GM12878 (cell line): ENCODE measurements at regions not wholly inside any gene's neighbourhood (a gene's known extent, or its start where the extent isn't known, plus 50 kb on each side); places are given as distances from the start of the nearest gene placed in this dataset.

Source experiments
- ATAC-seq: fragments of 200-7000 bp; cut with Tn5 transposase; 3 replicates; pipeline ENCODE4 v1.9.1; 2020; ENCODE audit warnings: mild to moderate bottlenecking, moderate library complexity
- BruUV-seq: library from RNA; stranded (reverse); fragments of 400-500 nt; replicated peaks from 2 replicates; lab custom pipeline; 2021; lab: Mats Ljungman, UMichigan
- CTCF ChIA-PET: fragments of 300-600 bp; sonication (Branson Sonifier 250); formaldehyde crosslinking; extraction: SDS; loops from one replicate; lab custom pipeline; 2021; ENCODE audit warnings: inconsistent platforms; lab: Yijun Ruan, JAX
- POLR2A ChIA-PET: fragments of 350-600 bp; formaldehyde crosslinking; extraction: SDS; loops from one replicate; lab custom pipeline; 2021; ENCODE audit warnings: inconsistent platforms; lab: Charles Lee
- RAD21 ChIA-PET: fragments of 300-600 bp; sonication (Branson Sonifier 250); formaldehyde crosslinking; loops from one replicate; lab custom pipeline; 2023; ENCODE audit warnings: antibody characterized with exemption; ENCODE audit not compliant: unreplicated experiment; lab: Charles Lee
- SMC1A ChIA-PET: fragments of 300-600 bp; sonication (Branson Sonifier 250); formaldehyde crosslinking; loops from one replicate; lab custom pipeline; 2023; ENCODE audit not compliant: unreplicated experiment, uncharacterized antibody; lab: Charles Lee
- DNase-seq: peaks from one replicate; pipeline ENCODE4 v3.0.0-alpha.2; 2011; ENCODE audit warnings: low read depth, low spot score
- FAIRE-seq: peaks from 3 replicates; lab custom pipeline; 2011; peaks lifted over from hg19 to GRCh38; lab: Jason Lieb, UNC
- H2AFZ ChIP-seq: 2 replicates; pipeline ENCODE4 v1.6.0; 2011; ENCODE audit warnings: low read depth, low read length, control low read depth; ENCODE audit not compliant: control insufficient read depth
- H3K27ac ChIP-seq: 2 replicates; pipeline ENCODE4 v1.5.1; 2011; ENCODE audit warnings: control low read depth; ENCODE audit not compliant: control insufficient read depth, insufficient read depth
- H3K27me3 ChIP-seq, 2 experiments: replicated peaks in 1 of 2; 2 replicates each; pipeline versions ENCODE4 v1.6.0 to v1.6.1; 2011; ENCODE audit warnings: low read length in 1 of 2; ENCODE audit not compliant: control insufficient read depth in 2 of 2, insufficient read depth in 2 of 2
- H3K36me3 ChIP-seq, 2 experiments: 2 replicates each; pipeline ENCODE4 v1.5.1; 2011; ENCODE audit warnings: low read length in 1 of 2; ENCODE audit not compliant: control insufficient read depth in 2 of 2, insufficient read depth in 2 of 2
- H3K4me1 ChIP-seq: 2 replicates; pipeline ENCODE4 v1.6.1; 2011; ENCODE audit warnings: mild to moderate bottlenecking, low read length, moderate library complexity, mixed read lengths; ENCODE audit not compliant: control insufficient read depth, insufficient read depth
- H3K4me2 ChIP-seq: 2 replicates; pipeline ENCODE4 v1.6.0; 2011; ENCODE audit warnings: control low read depth; ENCODE audit not compliant: control insufficient read depth, insufficient read depth
- H3K4me3 ChIP-seq: fragments of 200-600 bp; sonication (generic); 2 replicates; pipeline ENCODE4 v1.5.1; 2016
- H3K79me2 ChIP-seq: 2 replicates; pipeline ENCODE4 v1.6.0; 2011; ENCODE audit warnings: low read length; ENCODE audit not compliant: control insufficient read depth, insufficient read depth
- H3K9ac ChIP-seq: 2 replicates; pipeline ENCODE4 v1.8.0; 2011; ENCODE audit warnings: low read length, control low read depth, mixed read lengths; ENCODE audit not compliant: control insufficient read depth, insufficient read depth
- H3K9me3 ChIP-seq: replicated peaks from 3 replicates; pipeline ENCODE4 v1.5.1; 2011; ENCODE audit warnings: mild to moderate bottlenecking, low read length; ENCODE audit not compliant: control insufficient read depth, insufficient read depth
- H4K20me1 ChIP-seq: 2 replicates; pipeline ENCODE4 v1.6.0; 2011; ENCODE audit not compliant: control insufficient read depth, insufficient read depth
- KLF5 ChIP-seq: fragments of 450-650 bp; IDR thresholded peaks from 2 replicates; pipeline ENCODE4 v1.6.1; 2014; ENCODE audit warnings: mild to moderate bottlenecking; ENCODE audit not compliant: partially characterized antibody
- NFYA ChIP-seq: IDR thresholded peaks from 2 replicates; pipeline ENCODE4 v1.6.1; 2011; ENCODE audit warnings: low read depth, mild to moderate bottlenecking, low read length, improper control_type of control experiment, borderline replicate concordance
- POLR2AphosphoS2 ChIP-seq: IDR thresholded peaks from 2 replicates; pipeline ENCODE4 v1.6.1; 2011; ENCODE audit warnings: low read depth, mild to moderate bottlenecking, low read length, improper control_type of control experiment, moderate library complexity
- POU2F2 ChIP-seq: IDR thresholded peaks from 3 replicates; pipeline ENCODE4 v1.6.1; 2011; ENCODE audit warnings: low read depth, mild to moderate bottlenecking, low read length, borderline replicate concordance
- RAD51 ChIP-seq: fragments of 450-650 bp; IDR thresholded peaks from 2 replicates; pipeline ENCODE4 v1.6.1; 2016; ENCODE audit warnings: moderate library complexity, mild to moderate bottlenecking, inconsistent platforms
- SPI1 ChIP-seq: IDR thresholded peaks from 2 replicates; pipeline ENCODE4 v1.6.1; 2011; ENCODE audit warnings: low read depth, mild to moderate bottlenecking, low read length, moderate library complexity, borderline replicate concordance; ENCODE audit not compliant: insufficient read depth
- WGBS: methylation state at CpG from one replicate; pipeline ENCODE4 v1.1.6; 2016; ENCODE audit warnings: low lambda C conversion rate; ENCODE audit not compliant: insufficient replicate concordance, insufficient coverage; ENCODE audit errors: missing lambda C conversion rate; 5-methylcytosine and 5-hydroxymethylcytosine counted together
- in situ Hi-C: fragments of 300-500 bp; cut with MboI; formaldehyde crosslinking; loops from 9 replicates; pipeline ENCODE4 v1.14.3; 2018; ENCODE audit warnings: mixed read lengths
- intact Hi-C: fragments of 100-400 bp; cut with micrococcal nuclease; formaldehyde crosslinking; loops from one replicate; pipeline ENCODE4 v1.14.2; 2022; ENCODE audit not compliant: unreplicated experiment
- TF ChIP-seq, protein P1 (sequence below): fragments of 450-650 bp; IDR thresholded peaks from 2 replicates; pipeline ENCODE4 v1.6.1; 2017; ENCODE audit warnings: mild to moderate bottlenecking, moderate library complexity
- TF ChIP-seq, protein P2 (sequence below): fragments of 450-650 bp; conservative IDR thresholded peaks from 2 replicates; pipeline ENCODE4 v1.6.1; 2017; ENCODE audit warnings: mild to moderate bottlenecking, moderate library complexity
- TF ChIP-seq, protein P3 (sequence below): fragments of 450-650 bp; IDR thresholded peaks from 2 replicates; pipeline ENCODE4 v1.6.1; 2017; ENCODE audit warnings: antibody characterized with exemption, mild to moderate bottlenecking, moderate library complexity
- TF ChIP-seq, protein P4 (sequence below): IDR thresholded peaks from 2 replicates; pipeline ENCODE4 v1.6.1; 2011; ENCODE audit warnings: borderline replicate concordance, low read depth, mild to moderate bottlenecking, moderate library complexity, mixed read lengths, low read length; ENCODE audit not compliant: insufficient read depth; ENCODE audit errors: extremely low read length

DNA sequence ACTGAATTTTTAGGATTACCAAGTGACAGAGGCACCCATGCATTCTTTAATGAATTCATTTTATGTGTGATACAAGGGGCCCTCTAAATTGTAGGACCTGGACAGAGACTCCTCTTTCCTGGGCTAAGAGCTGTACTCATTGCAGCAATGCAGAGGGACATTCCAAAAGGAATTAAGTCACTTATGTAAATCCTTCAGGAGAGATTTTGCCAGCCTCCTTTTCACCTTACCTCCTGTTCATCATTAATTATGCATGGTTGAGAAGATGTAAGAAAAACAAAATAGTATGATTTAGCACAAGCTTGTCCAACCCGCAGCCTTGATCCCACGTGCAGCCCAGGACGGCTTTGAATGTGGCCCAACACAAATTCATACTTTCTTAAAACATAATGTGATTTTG, 84.5 kb upstream of the TANK start:
- DNase-seq: no peak
- peaks cover 20% of the 10 kb centered on the region for H3K4me1 ChIP-seq
- no peak overlapping the region for H3K4me2 ChIP-seq
- in situ Hi-C loops: no loop called here
- no peaks in the 10 kb centered on the region for H4K20me1 ChIP-seq
- SMC1A ChIA-PET: interaction anchor here (0.7 to 6.3 kb wide), 10 partner anchors 8 to 902 kb away, joined by 3 to 89 read pairs (median 4); no protein-coding TSS in a partner anchor
- H3K36me3 ChIP-seq: no peaks in the 10 kb centered on the region
- no peaks in the 10 kb centered on the region for H3K27me3 ChIP-seq
- TF ChIP-seq, protein P1, sequence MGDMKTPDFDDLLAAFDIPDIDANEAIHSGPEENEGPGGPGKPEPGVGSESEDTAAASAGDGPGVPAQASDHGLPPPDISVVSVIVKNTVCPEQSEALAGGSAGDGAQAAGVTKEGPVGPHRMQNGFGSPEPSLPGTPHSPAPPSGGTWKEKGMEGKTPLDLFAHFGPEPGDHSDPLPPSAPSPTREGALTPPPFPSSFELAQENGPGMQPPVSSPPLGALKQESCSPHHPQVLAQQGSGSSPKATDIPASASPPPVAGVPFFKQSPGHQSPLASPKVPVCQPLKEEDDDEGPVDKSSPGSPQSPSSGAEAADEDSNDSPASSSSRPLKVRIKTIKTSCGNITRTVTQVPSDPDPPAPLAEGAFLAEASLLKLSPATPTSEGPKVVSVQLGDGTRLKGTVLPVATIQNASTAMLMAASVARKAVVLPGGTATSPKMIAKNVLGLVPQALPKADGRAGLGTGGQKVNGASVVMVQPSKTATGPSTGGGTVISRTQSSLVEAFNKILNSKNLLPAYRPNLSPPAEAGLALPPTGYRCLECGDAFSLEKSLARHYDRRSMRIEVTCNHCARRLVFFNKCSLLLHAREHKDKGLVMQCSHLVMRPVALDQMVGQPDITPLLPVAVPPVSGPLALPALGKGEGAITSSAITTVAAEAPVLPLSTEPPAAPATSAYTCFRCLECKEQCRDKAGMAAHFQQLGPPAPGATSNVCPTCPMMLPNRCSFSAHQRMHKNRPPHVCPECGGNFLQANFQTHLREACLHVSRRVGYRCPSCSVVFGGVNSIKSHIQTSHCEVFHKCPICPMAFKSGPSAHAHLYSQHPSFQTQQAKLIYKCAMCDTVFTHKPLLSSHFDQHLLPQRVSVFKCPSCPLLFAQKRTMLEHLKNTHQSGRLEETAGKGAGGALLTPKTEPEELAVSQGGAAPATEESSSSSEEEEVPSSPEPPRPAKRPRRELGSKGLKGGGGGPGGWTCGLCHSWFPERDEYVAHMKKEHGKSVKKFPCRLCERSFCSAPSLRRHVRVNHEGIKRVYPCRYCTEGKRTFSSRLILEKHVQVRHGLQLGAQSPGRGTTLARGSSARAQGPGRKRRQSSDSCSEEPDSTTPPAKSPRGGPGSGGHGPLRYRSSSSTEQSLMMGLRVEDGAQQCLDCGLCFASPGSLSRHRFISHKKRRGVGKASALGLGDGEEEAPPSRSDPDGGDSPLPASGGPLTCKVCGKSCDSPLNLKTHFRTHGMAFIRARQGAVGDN: no peak
- TF ChIP-seq, protein P2, sequence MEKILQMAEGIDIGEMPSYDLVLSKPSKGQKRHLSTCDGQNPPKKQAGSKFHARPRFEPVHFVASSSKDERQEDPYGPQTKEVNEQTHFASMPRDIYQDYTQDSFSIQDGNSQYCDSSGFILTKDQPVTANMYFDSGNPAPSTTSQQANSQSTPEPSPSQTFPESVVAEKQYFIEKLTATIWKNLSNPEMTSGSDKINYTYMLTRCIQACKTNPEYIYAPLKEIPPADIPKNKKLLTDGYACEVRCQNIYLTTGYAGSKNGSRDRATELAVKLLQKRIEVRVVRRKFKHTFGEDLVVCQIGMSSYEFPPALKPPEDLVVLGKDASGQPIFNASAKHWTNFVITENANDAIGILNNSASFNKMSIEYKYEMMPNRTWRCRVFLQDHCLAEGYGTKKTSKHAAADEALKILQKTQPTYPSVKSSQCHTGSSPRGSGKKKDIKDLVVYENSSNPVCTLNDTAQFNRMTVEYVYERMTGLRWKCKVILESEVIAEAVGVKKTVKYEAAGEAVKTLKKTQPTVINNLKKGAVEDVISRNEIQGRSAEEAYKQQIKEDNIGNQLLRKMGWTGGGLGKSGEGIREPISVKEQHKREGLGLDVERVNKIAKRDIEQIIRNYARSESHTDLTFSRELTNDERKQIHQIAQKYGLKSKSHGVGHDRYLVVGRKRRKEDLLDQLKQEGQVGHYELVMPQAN: no peak
- TF ChIP-seq, protein P3, sequence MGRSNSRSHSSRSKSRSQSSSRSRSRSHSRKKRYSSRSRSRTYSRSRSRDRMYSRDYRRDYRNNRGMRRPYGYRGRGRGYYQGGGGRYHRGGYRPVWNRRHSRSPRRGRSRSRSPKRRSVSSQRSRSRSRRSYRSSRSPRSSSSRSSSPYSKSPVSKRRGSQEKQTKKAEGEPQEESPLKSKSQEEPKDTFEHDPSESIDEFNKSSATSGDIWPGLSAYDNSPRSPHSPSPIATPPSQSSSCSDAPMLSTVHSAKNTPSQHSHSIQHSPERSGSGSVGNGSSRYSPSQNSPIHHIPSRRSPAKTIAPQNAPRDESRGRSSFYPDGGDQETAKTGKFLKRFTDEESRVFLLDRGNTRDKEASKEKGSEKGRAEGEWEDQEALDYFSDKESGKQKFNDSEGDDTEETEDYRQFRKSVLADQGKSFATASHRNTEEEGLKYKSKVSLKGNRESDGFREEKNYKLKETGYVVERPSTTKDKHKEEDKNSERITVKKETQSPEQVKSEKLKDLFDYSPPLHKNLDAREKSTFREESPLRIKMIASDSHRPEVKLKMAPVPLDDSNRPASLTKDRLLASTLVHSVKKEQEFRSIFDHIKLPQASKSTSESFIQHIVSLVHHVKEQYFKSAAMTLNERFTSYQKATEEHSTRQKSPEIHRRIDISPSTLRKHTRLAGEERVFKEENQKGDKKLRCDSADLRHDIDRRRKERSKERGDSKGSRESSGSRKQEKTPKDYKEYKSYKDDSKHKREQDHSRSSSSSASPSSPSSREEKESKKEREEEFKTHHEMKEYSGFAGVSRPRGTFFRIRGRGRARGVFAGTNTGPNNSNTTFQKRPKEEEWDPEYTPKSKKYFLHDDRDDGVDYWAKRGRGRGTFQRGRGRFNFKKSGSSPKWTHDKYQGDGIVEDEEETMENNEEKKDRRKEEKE: no peak
- TF ChIP-seq, protein P4, sequence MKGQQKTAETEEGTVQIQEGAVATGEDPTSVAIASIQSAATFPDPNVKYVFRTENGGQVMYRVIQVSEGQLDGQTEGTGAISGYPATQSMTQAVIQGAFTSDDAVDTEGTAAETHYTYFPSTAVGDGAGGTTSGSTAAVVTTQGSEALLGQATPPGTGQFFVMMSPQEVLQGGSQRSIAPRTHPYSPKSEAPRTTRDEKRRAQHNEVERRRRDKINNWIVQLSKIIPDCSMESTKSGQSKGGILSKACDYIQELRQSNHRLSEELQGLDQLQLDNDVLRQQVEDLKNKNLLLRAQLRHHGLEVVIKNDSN: no peak
- TF ChIP-seq SPI1: no peak
- no peak for TF ChIP-seq KLF5
- TF ChIP-seq NFYA: no peak
- TF ChIP-seq POU2F2: no peak
- TF ChIP-seq RAD51: no peak
- no peak for TF ChIP-seq POLR2AphosphoS2
- TF ChIP-seq, all 136 proteins: peak for 0
- ChIA-PET RAD21 (interaction anchor here (1.6 to 4.3 kb wide), 2 partner anchors 24 to 29 kb away, joined by 4 to 20 read pairs; no protein-coding TSS in a partner anchor), CTCF (interaction anchor here (2.4 to 5.7 kb wide), 2 partner anchors 8 to 11 kb away, joined by 7 to 62 read pairs; no protein-coding TSS in a partner anchor), POLR2A (no interaction called here)
- Histone ChIP-seq H3K9ac (no peak overlapping the region), H3K4me3 (no peak overlapping the region), H3K27ac (no peak overlapping the region), H3K9me3 (no peaks in the 10 kb centered on the region; the same call in 2 of the 3 replicates), H3K79me2 (no peaks in the 10 kb centered on the region; the same call in 1 of the 2 replicates), H2AFZ (no peak overlapping the region)
- FAIRE-seq (no peak), ATAC-seq (no peak)
- no TSS peak for BruUV-seq
- WGBS: 96% methylated on average over 3 of the region's 3 CpGs
- intact Hi-C loops: loop anchor here (5.0 kb wide), 2 partner anchors 172 to 312 kb away; no protein-coding TSS in a partner anchor
